Smooth muscle cell (in vitro differentiated cells): ENCODE measurements at regions not wholly inside any gene's neighbourhood (a gene's known extent, or its start where the extent isn't known, plus 50 kb on each side); places are given as distances from the start of the nearest gene placed in this dataset.

Source experiments
- DNase-seq: peaks from one replicate; lab custom pipeline; 2025; ENCODE audit not compliant: unreplicated experiment; lab: John Stamatoyannopoulos, UW
- H2AFZ ChIP-seq: fragments of 200-600 bp; sonication (generic); 2 replicates; pipeline ENCODE4 v1.6.0; 2016; ENCODE audit warnings: antibody characterized with exemption, low read depth, mild to moderate bottlenecking
- H3F3A ChIP-seq: fragments of 200-600 bp; sonication (generic); 2 replicates; pipeline ENCODE4 v1.6.0; 2017; ENCODE audit warnings: antibody characterized with exemption, low read depth
- H3K27ac ChIP-seq: fragments of 200-600 bp; sonication (generic); 2 replicates; pipeline ENCODE4 v1.5.1; 2016; ENCODE audit warnings: low read depth, mild to moderate bottlenecking
- H3K27me3 ChIP-seq: fragments of 200-600 bp; sonication (generic); 2 replicates; pipeline ENCODE4 v1.6.1; 2016; ENCODE audit warnings: low read depth, mild to moderate bottlenecking
- H3K36me3 ChIP-seq: fragments of 200-600 bp; sonication (generic); 2 replicates; pipeline ENCODE4 v1.5.1; 2016; ENCODE audit warnings: low read depth
- H3K4me1 ChIP-seq: fragments of 200-600 bp; sonication (generic); 2 replicates; pipeline ENCODE4 v1.5.1; 2016; ENCODE audit warnings: low read depth
- H3K4me2 ChIP-seq: fragments of 200-600 bp; sonication (generic); 2 replicates; pipeline ENCODE4 v1.6.0; 2016; ENCODE audit warnings: mild to moderate bottlenecking
- H3K4me3 ChIP-seq: fragments of 200-600 bp; sonication (generic); 2 replicates; pipeline ENCODE4 v1.5.1; 2016; ENCODE audit warnings: mild to moderate bottlenecking
- H3K79me2 ChIP-seq: fragments of 200-600 bp; sonication (generic); 2 replicates; pipeline ENCODE4 v1.6.0; 2016; ENCODE audit warnings: low read depth, mild to moderate bottlenecking
- H3K9ac ChIP-seq: fragments of 200-600 bp; sonication (generic); 2 replicates; pipeline ENCODE4 v1.6.0; 2016; ENCODE audit warnings: low read depth
- H3K9me3 ChIP-seq: fragments of 200-600 bp; sonication (generic); replicated peaks from 2 replicates; pipeline ENCODE4 v1.5.1; 2016; ENCODE audit warnings: low read depth
- H4K20me1 ChIP-seq: fragments of 200-600 bp; sonication (generic); 2 replicates; pipeline ENCODE4 v1.6.0; 2016; ENCODE audit warnings: low read depth
- CTCF ChIP-seq: fragments of 200-600 bp; sonication (generic); IDR thresholded peaks from 2 replicates; pipeline ENCODE4 v1.5.1; 2017; ENCODE audit warnings: borderline replicate concordance, mild to moderate bottlenecking, antibody characterized with exemption; ENCODE audit not compliant: insufficient read depth, poor library complexity, severe bottlenecking
- WGBS: methylation state at CpG from one replicate; pipeline ENCODE4 v1.1.7; 2016; ENCODE audit warnings: low lambda C conversion rate; 5-methylcytosine and 5-hydroxymethylcytosine counted together

DNA sequence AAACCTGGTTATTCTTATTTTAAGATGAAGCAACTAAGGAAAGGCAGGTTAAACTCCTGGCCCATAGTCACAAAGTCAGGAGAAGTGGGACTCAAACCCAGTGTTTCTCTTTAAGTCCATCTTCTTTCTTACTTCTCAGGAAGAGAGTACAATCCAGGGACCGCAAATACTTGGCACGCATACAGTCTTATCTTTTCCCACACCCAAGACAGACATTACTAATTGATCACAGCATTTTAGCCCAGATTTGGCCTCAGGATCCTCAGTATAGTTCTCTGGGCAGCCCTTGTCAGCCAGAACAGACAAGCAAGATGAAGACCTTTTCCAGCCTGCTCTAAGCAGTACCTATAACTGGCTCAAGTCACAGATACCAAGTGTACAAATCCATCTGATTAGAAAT, 125.5 kb upstream of the RAI14 start:
- no peak for DNase-seq
- Histone ChIP-seq H3F3A (peaks cover 9% of the 10 kb centered on the region), H2AFZ (no peak overlapping the region), H3K9me3 (no peaks in the 10 kb centered on the region), H3K4me1 (peaks cover 6% of the 10 kb centered on the region), H3K4me2 (no peak overlapping the region), H3K36me3 (no peaks in the 10 kb centered on the region), H4K20me1 (no peaks in the 10 kb centered on the region), H3K79me2 (no peaks in the 10 kb centered on the region), H3K9ac (no peak overlapping the region), H3K4me3 (no peak overlapping the region), H3K27ac (peak overlapping the region; percentile 32), H3K27me3 (no peaks in the 10 kb centered on the region)
- 35% methylated on average over 2 of the region's 2 CpGs for WGBS
- TF ChIP-seq CTCF: no peak

GRCh38 chr5:34531751-34532360, 124.3 kb upstream of the RAI14 start:
- Histone ChIP-seq H3K4me3 (no peak overlapping the region), H3K36me3 (no peaks in the 10 kb centered on the region), H3F3A (peaks cover 9% of the 10 kb centered on the region), H2AFZ (no peak overlapping the region), H3K79me2 (no peaks in the 10 kb centered on the region), H3K27ac (peak overlapping the region; percentile 97), H3K4me1 (peaks cover 6% of the 10 kb centered on the region), H3K4me2 (no peak overlapping the region), H3K9ac (no peak overlapping the region), H3K9me3 (no peaks in the 10 kb centered on the region), H4K20me1 (no peaks in the 10 kb centered on the region), H3K27me3 (no peaks in the 10 kb centered on the region)
- 65% methylated on average over 8 of the region's 8 CpGs for whole genome bisulfite sequencing
- DNase-seq: no peak
- no peak for TF ChIP-seq CTCF

GRCh38 chr5:34533582-34534522, 122.3 kb upstream of the RAI14 start:
- peaks cover 6% of the 10 kb centered on the region for H3K4me1 ChIP-seq
- no peak for TF ChIP-seq CTCF
- H3K9me3 ChIP-seq: no peaks in the 10 kb centered on the region
- peak overlapping the region; percentile 81 for H3K9ac ChIP-seq
- peak overlapping the region; percentile 69 for H3K4me2 ChIP-seq
- H2AFZ ChIP-seq: no peak overlapping the region
- DNase-seq: no peak
- peaks cover 9% of the 10 kb centered on the region for H3F3A ChIP-seq
- 31% methylated on average over 4 of the region's 4 CpGs for WGBS
- H4K20me1 ChIP-seq: no peaks in the 10 kb centered on the region
- no peak overlapping the region for H3K4me3 ChIP-seq
- no peaks in the 10 kb centered on the region for H3K27me3 ChIP-seq
- no peaks in the 10 kb centered on the region for H3K79me2 ChIP-seq
- H3K36me3 ChIP-seq: no peaks in the 10 kb centered on the region
- H3K27ac ChIP-seq: peak overlapping the region; percentile 97
